ENCODE measurements at regions not wholly inside any gene's neighbourhood (a gene's known extent, or its start where the extent isn't known, plus 50 kb on each side); places are given as distances from the start of the nearest gene placed in this dataset.
A peak's percentile ranks its signal among the peaks of the same experiment; 100 is the strongest.
"Not testable (repeated sequence)": the region's sequence is repeated elsewhere in the genome, so short reads cannot be mapped to it uniquely, and the experiment has no call there.

- H3K9me3 Mint-ChIP-seq, result peaks cover 35% of the 10 kb centered on the region
- peak overlapping the region; percentile 69 for H3K27ac Mint-ChIP-seq
- peak overlapping the region; percentile 82 for H3K4me3 Mint-ChIP-seq
- H3K4me1 Mint-ChIP-seq (ENCODE audit: low read depth), result peaks cover 48% of the 10 kb centered on the region
- no peak for DNase-seq (ENCODE audit: low spot score)
- H3K27me3 Mint-ChIP-seq (ENCODE audit: low read depth), result peaks cover 10% of the 10 kb centered on the region
- peaks cover 14% of the 10 kb centered on the region for H3K36me3 Mint-ChIP-seq (ENCODE audit: low read depth)
Observed at GRCh38 chr7:3117488-3118231, 74.0 kb upstream of the CARD11 start.

DNA sequence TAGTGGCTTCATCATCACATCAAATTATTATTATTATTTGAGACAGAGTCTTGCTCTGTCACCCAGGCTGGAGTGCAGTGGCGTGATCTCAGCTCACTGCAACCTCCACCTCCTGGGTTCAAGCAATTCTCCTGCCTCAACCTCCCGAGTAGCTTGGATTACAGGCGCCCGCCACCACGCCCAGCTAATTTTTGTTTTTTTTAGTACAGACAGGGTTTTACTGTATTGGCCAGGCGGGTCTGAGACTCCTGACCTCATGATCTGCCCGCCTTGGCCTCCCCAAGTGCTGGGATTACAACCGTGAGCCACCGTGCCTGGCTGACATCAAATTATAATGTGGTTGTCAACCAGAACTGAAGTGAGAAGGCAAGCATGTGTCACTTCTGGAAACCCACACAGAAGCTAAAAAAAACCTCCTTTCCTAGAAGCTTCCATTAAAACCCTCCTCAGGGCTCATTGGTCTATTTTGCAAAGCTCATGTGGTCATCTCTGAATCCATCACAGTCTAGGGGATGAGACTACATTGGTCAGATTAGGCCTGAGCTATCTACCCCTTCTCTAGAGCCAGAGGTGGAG lies 75.8 kb upstream of the CARD11 start:
- peaks cover 38% of the 10 kb centered on the region for H3K4me1 Mint-ChIP-seq (ENCODE audit: low read depth)
- not testable (repeated sequence) for H3K36me3 Mint-ChIP-seq (ENCODE audit: low read depth)

GRCh38 chr7:3119963-3120362 lies 76.3 kb upstream of the CARD11 start:
- H3K27ac Mint-ChIP-seq, result no peak overlapping the region
- peaks cover 33% of the 10 kb centered on the region for H3K4me1 Mint-ChIP-seq (ENCODE audit: low read depth)
- peaks cover 6% of the 10 kb centered on the region for H3K36me3 Mint-ChIP-seq (ENCODE audit: low read depth)
- H3K9me3 Mint-ChIP-seq, result peaks cover 17% of the 10 kb centered on the region
- DNase-seq (ENCODE audit: low spot score), result no peak
- no peak overlapping the region for H3K4me3 Mint-ChIP-seq
- H3K27me3 Mint-ChIP-seq (ENCODE audit: low read depth), result peaks cover 17% of the 10 kb centered on the region

More for the DNA sequence above, 75.8 kb upstream of the CARD11 start:
- Mint-ChIP-seq H3K9me3 (peaks cover 21% of the 10 kb centered on the region), H3K27me3 (ENCODE audit: low read depth) (peaks cover 17% of the 10 kb centered on the region)
- not testable (repeated sequence) for H3K27ac Mint-ChIP-seq; H3K4me3 Mint-ChIP-seq; DNase-seq (ENCODE audit: low spot score)

DNA sequence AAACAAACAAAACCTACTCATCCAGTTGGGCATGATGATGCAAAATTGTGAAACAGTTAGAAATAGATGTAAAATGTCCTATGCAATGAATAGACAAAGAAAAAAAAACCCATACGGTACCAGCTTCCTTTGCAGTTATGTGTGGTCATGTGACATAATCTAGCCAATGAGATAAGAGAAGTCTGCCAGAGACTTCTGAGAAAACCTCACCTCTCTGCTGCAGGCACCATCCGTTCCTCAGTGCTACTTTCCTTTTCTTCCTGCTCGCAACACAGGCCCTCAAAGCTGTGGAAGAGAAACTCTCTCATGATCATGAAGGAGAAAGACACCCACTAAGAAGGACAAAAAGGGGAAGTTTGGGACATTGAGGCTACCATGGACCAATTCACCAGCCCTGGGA lies 76.8 kb upstream of the CARD11 start:
- DNase-seq (ENCODE audit: low spot score), result no peak
- peaks cover 28% of the 10 kb centered on the region for H3K4me1 Mint-ChIP-seq (ENCODE audit: low read depth)
- H3K27ac Mint-ChIP-seq, result no peak overlapping the region

GRCh38 chr7:3128857-3129490 lies 85.3 kb upstream of the CARD11 start:
- Mint-ChIP-seq H3K27ac (no peak overlapping the region), H3K36me3 (ENCODE audit: low read depth) (no peaks in the 10 kb centered on the region), H3K4me1 (ENCODE audit: low read depth) (no peaks in the 10 kb centered on the region), H3K4me3 (no peak overlapping the region), H3K27me3 (ENCODE audit: low read depth) (peaks cover 8% of the 10 kb centered on the region), H3K9me3 (peaks cover 11% of the 10 kb centered on the region)
- no peak for DNase-seq (ENCODE audit: low spot score)

More for the DNA sequence above, 76.8 kb upstream of the CARD11 start:
- peaks cover 17% of the 10 kb centered on the region for H3K27me3 Mint-ChIP-seq (ENCODE audit: low read depth)
- peaks cover 17% of the 10 kb centered on the region for H3K9me3 Mint-ChIP-seq
- H3K4me3 Mint-ChIP-seq, result peak overlapping the region; percentile 11
- peaks cover 6% of the 10 kb centered on the region for H3K36me3 Mint-ChIP-seq (ENCODE audit: low read depth)

- no peak for DNase-seq (ENCODE audit: low spot score)
- Mint-ChIP-seq H3K4me1 (ENCODE audit: low read depth) (no peaks in the 10 kb centered on the region), H3K9me3 (peaks cover 8% of the 10 kb centered on the region), H3K4me3 (no peak overlapping the region), H3K36me3 (ENCODE audit: low read depth) (no peaks in the 10 kb centered on the region), H3K27me3 (ENCODE audit: low read depth) (peaks cover 10% of the 10 kb centered on the region), H3K27ac (no peak overlapping the region)
Observed at GRCh38 chr7:3133811-3134385, 90.2 kb upstream of the CARD11 start.

- H3K4me3 Mint-ChIP-seq, result no peak overlapping the region
- DNase-seq (ENCODE audit: low spot score), result peak; percentile 30
- peaks cover 8% of the 10 kb centered on the region for H3K9me3 Mint-ChIP-seq
- H3K4me1 Mint-ChIP-seq (ENCODE audit: low read depth), result no peaks in the 10 kb centered on the region
- H3K27me3 Mint-ChIP-seq (ENCODE audit: low read depth), result peaks cover 4% of the 10 kb centered on the region
- no peaks in the 10 kb centered on the region for H3K36me3 Mint-ChIP-seq (ENCODE audit: low read depth)
- no peak overlapping the region for H3K27ac Mint-ChIP-seq
Observed at GRCh38 chr7:3134745-3135144, 91.1 kb upstream of the CARD11 start.

DNA sequence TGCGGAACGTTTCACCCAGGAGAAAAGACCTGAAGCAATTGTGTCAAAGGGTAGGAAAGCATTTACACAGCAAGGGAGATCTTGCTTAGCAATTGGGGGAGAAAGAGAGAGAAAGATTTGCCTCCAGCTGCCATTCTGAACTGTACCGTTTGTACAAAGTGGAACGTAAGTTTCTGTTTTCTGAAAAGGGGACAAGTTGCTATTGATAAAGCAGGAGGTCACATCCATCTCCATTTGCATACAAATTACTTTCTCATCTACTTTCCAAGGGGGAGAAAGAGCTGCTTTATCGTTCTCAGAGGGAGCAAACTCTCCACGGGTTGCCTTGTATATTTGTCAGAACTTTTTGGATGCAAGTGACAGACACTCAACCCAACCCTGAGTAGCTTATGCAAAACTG lies 92.0 kb upstream of the CARD11 start:
- H3K9me3 Mint-ChIP-seq, result peaks cover 8% of the 10 kb centered on the region
- H3K27ac Mint-ChIP-seq, result no peak overlapping the region
- no peak for DNase-seq (ENCODE audit: low spot score)
- H3K4me3 Mint-ChIP-seq, result no peak overlapping the region
- no peaks in the 10 kb centered on the region for H3K36me3 Mint-ChIP-seq (ENCODE audit: low read depth)
- no peaks in the 10 kb centered on the region for H3K4me1 Mint-ChIP-seq (ENCODE audit: low read depth)
- H3K27me3 Mint-ChIP-seq (ENCODE audit: low read depth), result peaks cover 4% of the 10 kb centered on the region

GRCh38 chr7:3138206-3138605 lies 94.5 kb upstream of the CARD11 start:
- no peak for DNase-seq (ENCODE audit: low spot score)
- Mint-ChIP-seq H3K9me3 (no peaks in the 10 kb centered on the region), H3K27me3 (ENCODE audit: low read depth) (peaks cover 4% of the 10 kb centered on the region), H3K4me3 (no peak overlapping the region), H3K27ac (no peak overlapping the region), H3K36me3 (ENCODE audit: low read depth) (no peaks in the 10 kb centered on the region), H3K4me1 (ENCODE audit: low read depth) (no peaks in the 10 kb centered on the region)

- H3K9me3 Mint-ChIP-seq, result no peaks in the 10 kb centered on the region
- DNase-seq (ENCODE audit: low spot score), result no peak
- H3K36me3 Mint-ChIP-seq (ENCODE audit: low read depth), result no peaks in the 10 kb centered on the region
- peaks cover 4% of the 10 kb centered on the region for H3K27me3 Mint-ChIP-seq (ENCODE audit: low read depth)
- H3K4me1 Mint-ChIP-seq (ENCODE audit: low read depth), result no peaks in the 10 kb centered on the region
- H3K4me3 Mint-ChIP-seq, result no peak overlapping the region
- no peak overlapping the region for H3K27ac Mint-ChIP-seq
Observed at GRCh38 chr7:3138997-3139396, 95.3 kb upstream of the CARD11 start.

GRCh38 chr7:3140834-3141233 lies 97.2 kb upstream of the CARD11 start:
- H3K27me3 Mint-ChIP-seq (ENCODE audit: low read depth), result peaks cover 6% of the 10 kb centered on the region
- H3K9me3 Mint-ChIP-seq, result no peaks in the 10 kb centered on the region
- no peaks in the 10 kb centered on the region for H3K36me3 Mint-ChIP-seq (ENCODE audit: low read depth)
- no peak overlapping the region for H3K27ac Mint-ChIP-seq
- no peak for DNase-seq (ENCODE audit: low spot score)
- no peaks in the 10 kb centered on the region for H3K4me1 Mint-ChIP-seq (ENCODE audit: low read depth)
- H3K4me3 Mint-ChIP-seq, result no peak overlapping the region

- Mint-ChIP-seq H3K4me3 (no peak overlapping the region), H3K27me3 (ENCODE audit: low read depth) (peaks cover 7% of the 10 kb centered on the region), H3K27ac (no peak overlapping the region), H3K4me1 (ENCODE audit: low read depth) (no peaks in the 10 kb centered on the region), H3K36me3 (ENCODE audit: low read depth) (no peaks in the 10 kb centered on the region), H3K9me3 (no peaks in the 10 kb centered on the region)
- DNase-seq (ENCODE audit: low spot score), result no peak
Observed at GRCh38 chr7:3141326-3141725, 97.7 kb upstream of the CARD11 start.

DNA sequence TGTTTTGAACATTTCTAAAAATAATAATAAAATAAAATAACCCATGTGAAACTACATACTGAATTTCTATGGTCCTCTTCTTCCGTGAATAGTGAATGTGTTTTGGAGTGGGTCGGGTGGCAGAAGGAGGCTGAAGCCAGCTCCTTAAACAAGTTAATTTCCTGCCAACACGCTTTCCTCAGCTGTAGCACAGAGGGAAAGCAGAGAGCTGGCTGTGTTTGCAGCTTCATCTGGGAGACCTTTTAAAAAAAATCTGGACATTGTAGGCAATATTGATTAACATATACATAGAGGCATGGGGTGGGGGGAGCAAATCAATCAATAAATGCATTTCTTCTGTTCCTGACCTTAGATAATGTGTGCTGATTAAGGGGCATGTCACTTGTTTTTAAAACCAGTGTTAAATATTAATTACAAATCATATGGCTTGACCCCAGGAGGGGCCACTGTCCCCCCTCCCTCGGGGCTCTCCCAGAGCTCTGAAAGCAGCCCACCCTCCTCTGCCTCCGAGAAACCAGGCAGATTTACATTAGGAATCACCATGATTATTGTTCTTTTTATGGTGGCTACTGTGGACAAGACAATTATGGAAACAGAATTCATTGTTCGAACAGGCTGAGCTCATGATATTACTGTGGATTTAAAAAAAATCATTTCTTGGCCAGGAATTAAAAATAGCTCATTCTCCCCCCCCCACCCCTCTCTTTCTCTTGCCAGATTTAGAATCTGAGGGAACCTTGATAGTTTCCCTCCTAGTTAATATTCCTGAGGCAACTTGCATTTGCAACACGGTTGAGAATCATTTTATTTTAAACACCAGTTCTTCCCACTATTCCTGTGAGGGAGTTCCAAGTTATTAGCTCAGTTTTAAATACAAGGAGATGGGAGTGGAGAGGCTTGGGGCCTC lies 100.5 kb upstream of the CARD11 start:
- Mint-ChIP-seq H3K4me3 (no peak overlapping the region), H3K9me3 (no peaks in the 10 kb centered on the region), H3K27me3 (ENCODE audit: low read depth) (peaks cover 15% of the 10 kb centered on the region), H3K36me3 (ENCODE audit: low read depth) (no peaks in the 10 kb centered on the region), H3K4me1 (ENCODE audit: low read depth) (peaks cover 8% of the 10 kb centered on the region), H3K27ac (no peak overlapping the region)
- no peak for DNase-seq (ENCODE audit: low spot score)

Data from T-helper 2 cell treated with Interferon-gamma antibody and Interleukin-4, amounts not matched to agents 5 μg/mL and 100 μg/mL, for 36 hours (primary cell).